T-cell (primary cell): ENCODE measurements at regions not wholly inside any gene's neighbourhood (a gene's known extent, or its start where the extent isn't known, plus 50 kb on each side); places are given as distances from the start of the nearest gene placed in this dataset.
"Not testable (repeated sequence)": the region's sequence is repeated elsewhere in the genome, so short reads cannot be mapped to it uniquely, and the experiment has no call there.

Source experiments
- ATAC-seq, 4 experiments: fragments of 200-7000 bp in 3 of 4; fragments of 150-1000 bp in 1 of 4; cut with Tn5 transposase; replicated peaks in 1 of 4; 1 replicate in 3 of 4; 2 replicates in 1 of 4; pipeline ENCODE4 v1.10.0; 2021; ENCODE audit warnings: moderate library complexity in 3 of 4, mild to moderate bottlenecking in 2 of 4, moderate number of reproducible peaks in 1 of 4
- CTCF ChIA-PET, 2 donors: fragments of 300-600 bp; sonication (Branson Sonifier 250); formaldehyde crosslinking; loops; one replicate each; lab custom pipeline; 2022; ENCODE audit warnings: antibody characterized with exemption in 2 of 2; lab: Charles Lee
- POLR2A ChIA-PET, 2 donors: fragments of 300-600 bp; sonication (Branson Sonifier 250); formaldehyde crosslinking; loops; one replicate each; lab custom pipeline; 2022; ENCODE audit warnings: antibody characterized with exemption in 2 of 2; lab: Charles Lee
- DNase-seq, 35 experiments: peaks; one replicate each; pipeline versions ENCODE4 v3.0.0 to v3.0.0-alpha.2; 2013 to 2023
- H3K27ac ChIP-seq: one replicate; pipeline ENCODE4 v1.5.1; 2013; ENCODE audit warnings: low read length
- H3K27me3 ChIP-seq, 2 experiments: replicated peaks in 1 of 2; 1 replicate in 1 of 2; 2 replicates in 1 of 2; pipeline versions ENCODE4 v1.6.1 to v1.7.0; 2013; ENCODE audit warnings: low read length in 1 of 2, mixed read lengths in 1 of 2; ENCODE audit not compliant: control insufficient read depth in 2 of 2, insufficient read depth in 2 of 2; ENCODE audit errors: extremely low read depth in 1 of 2
- H3K36me3 ChIP-seq, 2 donors: 1 replicate in 1 of 2; 2 replicates in 1 of 2; pipeline versions ENCODE4 v1.6.1 to v1.7.0; 2013; ENCODE audit warnings: low read length in 1 of 2; ENCODE audit not compliant: control insufficient read depth in 2 of 2, insufficient read depth in 1 of 2; ENCODE audit errors: extremely low read depth in 1 of 2
- H3K4me1 ChIP-seq, 2 experiments: 1 replicate in 1 of 2; 2 replicates in 1 of 2; pipeline versions ENCODE4 v1.6.1 to v1.7.0; 2013; ENCODE audit warnings: low read length in 2 of 2, mixed read lengths in 1 of 2; ENCODE audit not compliant: insufficient read depth in 2 of 2, control insufficient read depth in 1 of 2; ENCODE audit errors: extremely low read depth in 1 of 2
- H3K4me3 ChIP-seq, 2 donors: 1 replicate in 1 of 2; 2 replicates in 1 of 2; pipeline versions ENCODE4 v1.5.1 to v1.7.0; 2013; ENCODE audit warnings: mild to moderate bottlenecking in 2 of 2, low read length in 1 of 2, moderate library complexity in 1 of 2; ENCODE audit not compliant: control insufficient read depth in 1 of 2; ENCODE audit errors: extremely low read depth in 1 of 2
- H3K9me3 ChIP-seq: 2 replicates; pipeline ENCODE4 v1.7.0; 2013
- H3K27ac Mint-ChIP-seq, 2 donors: one replicate each; pipeline ENCODE4 v1.8.0; 2020 to 2021; ENCODE audit warnings: mild to moderate bottlenecking in 2 of 2, mixed read lengths in 2 of 2
- H3K27me3 Mint-ChIP-seq, 2 donors: one replicate each; pipeline ENCODE4 v1.8.0; 2021 to 2022; ENCODE audit warnings: mixed read lengths in 2 of 2
- H3K36me3 Mint-ChIP-seq: one replicate; pipeline ENCODE4 v1.8.0; 2021; ENCODE audit warnings: mixed read lengths
- H3K4me1 Mint-ChIP-seq, 3 donors: one replicate each; pipeline ENCODE4 v1.8.0; 2020 to 2022; ENCODE audit warnings: mixed read lengths in 3 of 3, mild to moderate bottlenecking in 1 of 3
- H3K4me3 Mint-ChIP-seq, 3 donors: one replicate each; pipeline ENCODE4 v1.8.0; 2020 to 2022; ENCODE audit warnings: mild to moderate bottlenecking in 3 of 3, mixed read lengths in 3 of 3, moderate library complexity in 3 of 3
- H3K9me3 Mint-ChIP-seq, 3 donors: one replicate each; pipeline ENCODE4 v1.8.0; 2020 to 2022; ENCODE audit warnings: mixed read lengths in 3 of 3
- WGBS: methylation state at CpG from one replicate; pipeline ENCODE4 v1.1.5; 2013; ENCODE audit warnings: missing lambda C conversion rate; ENCODE audit not compliant: insufficient coverage; 5-methylcytosine and 5-hydroxymethylcytosine counted together

GRCh38 chr2:63716146-63716545 is 125.5 kb upstream of the UGP2 start:
- ATAC-seq (no peak), DNase-seq (no peak)
- H3K36me3 Mint-ChIP-seq: peaks cover 4% of the 10 kb centered on the region
- no peak overlapping the region for H3K4me3 ChIP-seq
- no peaks in the 10 kb centered on the region for H3K4me1 ChIP-seq
- peaks cover 0 to 2% of the 10 kb centered on the region in 2 donors for H3K27me3 Mint-ChIP-seq
- H3K4me3 Mint-ChIP-seq: no peak overlapping the region
- H3K27ac Mint-ChIP-seq: no peak overlapping the region
- no peak overlapping the region for H3K27ac ChIP-seq
- no peaks in the 10 kb centered on the region for H3K9me3 ChIP-seq
- H3K9me3 Mint-ChIP-seq: no peaks in the 10 kb centered on the region
- ChIA-PET CTCF (no interaction called here), POLR2A (no interaction called here)
- H3K4me1 Mint-ChIP-seq: no peaks in the 10 kb centered on the region
- H3K36me3 ChIP-seq: no peaks in the 10 kb centered on the region
- WGBS: 71% methylated on average over 1 of the region's 2 CpGs
- H3K27me3 ChIP-seq: no peaks in the 10 kb centered on the region

- no peak overlapping the region for H3K4me3 Mint-ChIP-seq
- no peak overlapping the region for H3K27ac ChIP-seq
- H3K36me3 ChIP-seq: no peaks in the 10 kb centered on the region
- no peaks in the 10 kb centered on the region for H3K4me1 Mint-ChIP-seq
- H3K9me3 Mint-ChIP-seq: peaks cover 0 to 2% (median 0%) of the 10 kb centered on the region in 3 donors
- H3K27ac Mint-ChIP-seq: no peak overlapping the region
- CTCF ChIA-PET: no interaction called here
- H3K36me3 Mint-ChIP-seq: peaks cover 4% of the 10 kb centered on the region
- H3K27me3 ChIP-seq: no peaks in the 10 kb centered on the region
- H3K27me3 Mint-ChIP-seq: peaks cover 0 to 2% of the 10 kb centered on the region in 2 donors
- no peaks in the 10 kb centered on the region for H3K9me3 ChIP-seq
- POLR2A ChIA-PET: no interaction called here
- no peak overlapping the region for H3K4me3 ChIP-seq
- DNase-seq (no peak), ATAC-seq (no peak)
- WGBS: no CpG with 5 or more reads among the region's 1 CpG
- H3K4me1 ChIP-seq: no peaks in the 10 kb centered on the region
Observed at GRCh38 chr2:63719052-63719451, 122.6 kb upstream of the UGP2 start.

DNA sequence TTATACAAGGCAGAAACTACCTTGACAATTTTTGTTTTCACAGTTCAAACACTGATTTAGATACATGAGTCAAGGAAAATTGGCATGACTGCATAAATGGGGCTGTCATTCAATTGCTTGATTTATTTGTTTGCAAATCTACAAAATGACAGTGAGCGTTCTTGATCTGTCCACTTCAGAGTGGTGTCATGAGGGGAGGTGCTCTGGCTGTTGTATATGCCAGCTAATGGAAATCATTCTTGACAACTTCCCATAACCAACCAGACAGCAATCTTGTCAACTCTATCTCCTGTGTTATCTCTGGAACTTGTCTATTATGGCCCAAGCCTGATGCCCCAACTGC is 120.6 kb upstream of the UGP2 start:
- Histone ChIP-seq H3K36me3 (no peaks in the 10 kb centered on the region), H3K27ac (no peak overlapping the region), H3K9me3 (no peaks in the 10 kb centered on the region), H3K4me1 (no peaks in the 10 kb centered on the region), H3K27me3 (no peaks in the 10 kb centered on the region), H3K4me3 (no peak overlapping the region)
- Mint-ChIP-seq H3K4me3 (no peak overlapping the region), H3K36me3 (peaks cover 4% of the 10 kb centered on the region), H3K9me3 (peaks cover 0 to 2% (median 0%) of the 10 kb centered on the region in 3 donors), H3K27me3 (peaks cover 0 to 2% of the 10 kb centered on the region in 2 donors), H3K27ac (no peak overlapping the region), H3K4me1 (no peaks in the 10 kb centered on the region)
- no peak for DNase-seq
- ATAC-seq: no peak
- ChIA-PET CTCF (interaction anchor here in 1 of 2 donors (1.2 kb wide), 1 partner anchor 9 kb away, joined by 3 read pairs; no protein-coding TSS in a partner anchor), POLR2A (interaction anchor here in 1 of 2 donors (0.7 kb wide), 1 partner anchor 59 kb away, joined by 3 read pairs; no protein-coding TSS in a partner anchor)
- no CpG with 5 or more reads among the region's 1 CpG for WGBS

- H3K27me3 Mint-ChIP-seq, H3K4me1 ChIP-seq, H3K36me3 ChIP-seq, H3K4me3 ChIP-seq, H3K4me1 Mint-ChIP-seq, H3K4me3 Mint-ChIP-seq, CTCF ChIA-PET, ATAC-seq, POLR2A ChIA-PET, DNase-seq, H3K9me3 Mint-ChIP-seq, H3K9me3 ChIP-seq, H3K36me3 Mint-ChIP-seq, H3K27me3 ChIP-seq, H3K27ac Mint-ChIP-seq, H3K27ac ChIP-seq: not testable (repeated sequence)
- no CpG with 5 or more reads among the region's 37 CpGs for WGBS
Observed at GRCh38 chr2:63722284-63722683, 119.4 kb upstream of the UGP2 start.

DNA sequence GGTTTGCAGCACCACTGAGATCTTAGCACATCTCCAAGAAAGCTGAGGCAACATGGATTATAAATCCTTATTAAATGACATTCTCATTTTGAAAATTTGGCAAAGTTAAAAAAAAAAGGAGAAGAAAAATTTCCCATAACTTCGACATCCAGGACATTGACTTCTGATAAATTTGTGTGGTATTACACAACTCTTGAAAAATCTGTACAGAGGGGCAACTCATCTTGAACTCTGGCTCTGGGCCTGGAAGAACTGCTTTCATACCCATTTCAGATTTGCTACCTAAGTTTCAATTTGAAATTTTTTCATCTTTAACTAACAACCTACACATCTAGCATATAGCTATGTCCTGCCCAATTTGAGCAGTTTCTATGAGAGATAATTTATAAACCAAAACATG is 118.0 kb upstream of the UGP2 start:
- no peaks in the 10 kb centered on the region for H3K4me1 Mint-ChIP-seq
- Histone ChIP-seq H3K4me1 (no peaks in the 10 kb centered on the region), H3K36me3 (no peaks in the 10 kb centered on the region), H3K9me3 (no peaks in the 10 kb centered on the region), H3K27ac (no peak overlapping the region), H3K4me3 (no peak overlapping the region), H3K27me3 (no peaks in the 10 kb centered on the region)
- no peaks in the 10 kb centered on the region for H3K36me3 Mint-ChIP-seq
- no peak for DNase-seq
- ATAC-seq: no peak
- POLR2A ChIA-PET: no interaction called here
- H3K4me3 Mint-ChIP-seq: no peak overlapping the region
- WGBS: no CpG with 5 or more reads among the region's 1 CpG
- no peak overlapping the region for H3K27ac Mint-ChIP-seq
- H3K9me3 Mint-ChIP-seq: peaks cover 0 to 2% (median 0%) of the 10 kb centered on the region in 3 donors
- CTCF ChIA-PET: no interaction called here
- H3K27me3 Mint-ChIP-seq: no peaks in the 10 kb centered on the region

DNA sequence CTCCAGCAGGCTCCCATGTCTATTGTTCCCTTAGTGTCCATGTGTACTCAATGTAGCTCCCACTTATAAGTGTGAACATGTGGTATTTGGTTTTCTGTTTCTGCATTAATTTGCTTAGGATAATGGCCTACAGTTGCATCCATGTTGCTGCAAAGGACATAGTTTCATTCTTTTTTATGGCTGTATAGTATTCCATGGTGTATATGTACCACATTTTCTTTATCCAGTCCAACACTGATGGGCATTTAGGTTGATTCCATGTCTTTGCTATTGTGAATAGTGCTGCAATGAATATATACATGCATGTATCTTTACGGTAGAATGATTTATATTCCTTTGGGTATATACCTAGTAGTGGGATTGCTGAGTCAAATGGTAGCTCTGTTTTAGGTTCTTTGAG is 116.5 kb upstream of the UGP2 start:
- H3K4me1 Mint-ChIP-seq, H3K4me1 ChIP-seq, POLR2A ChIA-PET, ATAC-seq, H3K4me3 ChIP-seq, H3K27me3 ChIP-seq, H3K4me3 Mint-ChIP-seq, H3K9me3 ChIP-seq, H3K9me3 Mint-ChIP-seq, H3K27ac Mint-ChIP-seq, H3K27ac ChIP-seq, H3K27me3 Mint-ChIP-seq, DNase-seq, H3K36me3 ChIP-seq, CTCF ChIA-PET, H3K36me3 Mint-ChIP-seq: not testable (repeated sequence)
- no CpG with 5 or more reads among the region's 1 CpG for WGBS

- CTCF ChIA-PET: no interaction called here
- no CpG with 5 or more reads among the region's 1 CpG for WGBS
- H3K36me3 Mint-ChIP-seq: no peaks in the 10 kb centered on the region
- H3K27me3 ChIP-seq: no peaks in the 10 kb centered on the region
- H3K4me3 ChIP-seq: no peak overlapping the region
- no peak for ATAC-seq
- DNase-seq: no peak
- H3K4me3 Mint-ChIP-seq: no peak overlapping the region
- no peak overlapping the region for H3K27ac ChIP-seq
- H3K36me3 ChIP-seq: no peaks in the 10 kb centered on the region
- no peak overlapping the region for H3K27ac Mint-ChIP-seq
- no peaks in the 10 kb centered on the region for H3K4me1 Mint-ChIP-seq
- no peaks in the 10 kb centered on the region for H3K9me3 Mint-ChIP-seq
- H3K9me3 ChIP-seq: no peaks in the 10 kb centered on the region
- peaks cover 7 to 8% of the 10 kb centered on the region in 2 donors for H3K27me3 Mint-ChIP-seq
- no peaks in the 10 kb centered on the region for H3K4me1 ChIP-seq
- POLR2A ChIA-PET: no interaction called here
Observed at GRCh38 chr2:63729362-63729761, 112.3 kb upstream of the UGP2 start.
